Kidney (tissue), 13 donors: ENCODE measurements at regions not wholly inside any gene's neighbourhood (a gene's known extent, or its start where the extent isn't known, plus 50 kb on each side); places are given as distances from the start of the nearest gene placed in this dataset.
A peak's percentile ranks its signal among the peaks of the same experiment; 100 is the strongest.

Experiments used
- DNase-seq, 5 donors: peaks; one replicate each; pipeline ENCODE4 v3.0.0-alpha.2; 2013 to 2020
- FAIRE-seq: peaks from 2 replicates; lab custom pipeline; 2012; peaks lifted over from hg19 to GRCh38; lab: Jason Lieb, UNC
- H3K27ac ChIP-seq, 2 donors: one replicate each; pipeline ENCODE4 v1.7.0; 2013; ENCODE audit warnings: low read depth in 2 of 2, low read length in 2 of 2, inconsistent platforms in 1 of 2
- H3K27me3 ChIP-seq: one replicate; pipeline ENCODE4 v1.7.1; 2013; ENCODE audit warnings: low read length, inconsistent platforms; ENCODE audit not compliant: control insufficient read depth, insufficient read depth
- H3K36me3 ChIP-seq, 3 donors: one replicate each; pipeline versions ENCODE4 v1.7.0 to v1.7.1; 2013; ENCODE audit warnings: low read length in 3 of 3, control low read depth in 1 of 3, inconsistent platforms in 1 of 3; ENCODE audit not compliant: insufficient read depth in 3 of 3, control insufficient read depth in 2 of 3
- H3K4me1 ChIP-seq, 3 donors: one replicate each; pipeline versions ENCODE4 v1.7.0 to v1.7.1; 2013; ENCODE audit warnings: low read length in 3 of 3, inconsistent platforms in 1 of 3, low read depth in 1 of 3; ENCODE audit not compliant: control insufficient read depth in 2 of 3, insufficient read depth in 2 of 3
- H3K4me3 ChIP-seq, 3 donors: one replicate each; pipeline versions ENCODE4 v1.7.0 to v1.8.1; 2013; ENCODE audit warnings: low read length in 3 of 3, control low read depth in 1 of 3, inconsistent platforms in 1 of 3
- H3K9ac ChIP-seq, 3 donors: one replicate each; pipeline versions ENCODE4 v1.7.0 to v1.7.1; 2013; ENCODE audit warnings: low read length in 3 of 3, control low read depth in 1 of 3, inconsistent platforms in 1 of 3
- H3K9me3 ChIP-seq, 3 donors: one replicate each; pipeline versions ENCODE4 v1.7.0 to v1.7.1; 2013; ENCODE audit warnings: low read length in 3 of 3, control low read depth in 1 of 3, inconsistent platforms in 1 of 3; ENCODE audit not compliant: control insufficient read depth in 2 of 3, insufficient read depth in 1 of 3
- CTCF ChIP-seq: IDR thresholded peaks from 3 replicates; pipeline ENCODE4 v1.5.1; 2012; ENCODE audit warnings: mild to moderate bottlenecking, moderate library complexity, borderline replicate concordance; ENCODE audit not compliant: insufficient read depth; ENCODE audit errors: extremely low read depth
- intact Hi-C: fragments of 100-400 bp; cut with DNase I; formaldehyde crosslinking; loops from one replicate; pipeline ENCODE4 v1.11.1; 2022
- donor health status: control.
- donor health status: control.
- donor health status: control.
- donor health status: control.
- donor health status: control.
- donor health status: DM: yes; HTN: yes; CAD: no.
- donor health status: Normal renal cell carcinoma (clear cell type).

GRCh38 chr9:135353935-135354334 is 125.6 kb upstream of the PPP1R26 start:
- no peaks in the 10 kb centered on the region for H3K36me3 ChIP-seq
- H3K27me3 ChIP-seq: no peaks in the 10 kb centered on the region
- H3K9ac ChIP-seq: no peak overlapping the region
- H3K27ac ChIP-seq: no peak overlapping the region
- no peaks in the 10 kb centered on the region for H3K9me3 ChIP-seq
- intact Hi-C loops: no loop called here
- FAIRE-seq (no peak), DNase-seq (no peak)
- no peak for TF ChIP-seq CTCF
- no peak overlapping the region for H3K4me3 ChIP-seq
- H3K4me1 ChIP-seq: no peaks in the 10 kb centered on the region

- Histone ChIP-seq H3K36me3 (no peaks in the 10 kb centered on the region), H3K9ac (no peak overlapping the region), H3K27me3 (no peaks in the 10 kb centered on the region), H3K4me3 (no peak overlapping the region), H3K27ac (no peak overlapping the region), H3K9me3 (no peaks in the 10 kb centered on the region), H3K4me1 (no peaks in the 10 kb centered on the region)
- TF ChIP-seq CTCF: no peak
- FAIRE-seq (no peak), DNase-seq (peak in 4 of 5 donors; percentile 52 to 66 (median 59))
- intact Hi-C loops: no loop called here
Measured at GRCh38 chr9:135355521-135356011, 124.0 kb upstream of the PPP1R26 start.

- Histone ChIP-seq H3K9me3 (no peaks in the 10 kb centered on the region), H3K27me3 (no peaks in the 10 kb centered on the region), H3K4me1 (no peaks in the 10 kb centered on the region), H3K27ac (no peak overlapping the region), H3K36me3 (no peaks in the 10 kb centered on the region), H3K4me3 (no peak overlapping the region), H3K9ac (no peak overlapping the region)
- no peak for DNase-seq
- no peak for FAIRE-seq
- intact Hi-C loops: no loop called here
- TF ChIP-seq CTCF: no peak
Measured at GRCh38 chr9:135356021-135356420, 123.6 kb upstream of the PPP1R26 start.

- Histone ChIP-seq H3K27me3 (no peaks in the 10 kb centered on the region), H3K9me3 (no peaks in the 10 kb centered on the region), H3K9ac (no peak overlapping the region), H3K4me1 (no peaks in the 10 kb centered on the region), H3K27ac (no peak overlapping the region), H3K4me3 (no peak overlapping the region), H3K36me3 (no peaks in the 10 kb centered on the region)
- FAIRE-seq (no peak), DNase-seq (no peak)
- TF ChIP-seq CTCF: no peak
- intact Hi-C loops: no loop called here
Measured at GRCh38 chr9:135356796-135357195, 122.8 kb upstream of the PPP1R26 start.
